ENCODE measurements at regions not wholly inside any gene's neighbourhood (a gene's known extent, or its start where the extent isn't known, plus 50 kb on each side); places are given as distances from the start of the nearest gene placed in this dataset.

- TF ChIP-seq SNAPC5 (CRISPR knock-in tag; IDR thresholded peaks at IDR 0.05) (no peak), ATF4 (CRISPR knock-in tag; IDR thresholded peaks at IDR 0.05) (no peak), E2F8 (IDR thresholded peaks at IDR 0.05; ENCODE audit: low read depth, partially characterized antibody) (no peak), CTCF (IDR thresholded peaks at IDR 0.05 in 2 of 3, conservative IDR thresholded peaks at IDR 0.05 in 1 of 3; ENCODE audit: insufficient read depth in 2 of 3, low read depth in 1 of 3, low read length in 3 of 3) (no peak), CREB5 (CRISPR knock-in tag; IDR thresholded peaks at IDR 0.05) (no peak)
Observed at GRCh38 chr9:96159596-96159995, 142.4 kb downstream of the HSD17B3 start.
